SK-N-SH treated with all-trans-retinoic acid at 6 μM for 48 hours (cell line): ENCODE measurements at regions not wholly inside any gene's neighbourhood (a gene's known extent, or its start where the extent isn't known, plus 50 kb on each side); places are given as distances from the start of the nearest gene placed in this dataset.

ENCODE experiments used
- BACH2 ChIP-seq: fragments of 250-450 bp; sonication (Bioruptor Pico); IDR thresholded peaks from 2 replicates; pipeline ENCODE4 v1.9.0; 2021; ENCODE audit warnings: mild to moderate bottlenecking, borderline replicate concordance
- TF ChIP-seq, protein P1 (sequence below): fragments of 250-450 bp; sonication (Bioruptor Pico); IDR thresholded peaks from 2 replicates; pipeline ENCODE4 v1.8.0; 2020; ENCODE audit warnings: mild to moderate bottlenecking, moderate library complexity, borderline replicate concordance

DNA sequence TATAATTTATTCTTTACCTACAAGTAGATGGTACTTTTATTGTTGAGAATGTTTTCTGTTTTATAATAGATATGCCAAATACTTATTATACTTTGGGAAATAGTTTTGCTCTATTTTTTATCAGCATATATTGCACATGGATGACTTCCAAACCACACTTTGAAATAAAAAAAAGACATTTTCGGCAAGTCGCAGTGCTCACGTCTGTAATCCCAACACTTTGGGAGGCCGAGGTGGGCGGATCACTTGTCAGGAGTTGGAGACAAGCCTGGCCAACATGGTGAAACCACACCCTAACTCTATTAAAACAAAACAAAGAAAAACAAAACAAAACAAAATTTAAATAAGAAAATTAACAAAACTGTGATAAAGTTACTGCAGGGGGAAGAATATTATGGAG, 983.9 kb upstream of the CNTN5 start:
- no peak for TF ChIP-seq BACH2 (CRISPR knock-in tag)
- TF ChIP-seq, protein P1, sequence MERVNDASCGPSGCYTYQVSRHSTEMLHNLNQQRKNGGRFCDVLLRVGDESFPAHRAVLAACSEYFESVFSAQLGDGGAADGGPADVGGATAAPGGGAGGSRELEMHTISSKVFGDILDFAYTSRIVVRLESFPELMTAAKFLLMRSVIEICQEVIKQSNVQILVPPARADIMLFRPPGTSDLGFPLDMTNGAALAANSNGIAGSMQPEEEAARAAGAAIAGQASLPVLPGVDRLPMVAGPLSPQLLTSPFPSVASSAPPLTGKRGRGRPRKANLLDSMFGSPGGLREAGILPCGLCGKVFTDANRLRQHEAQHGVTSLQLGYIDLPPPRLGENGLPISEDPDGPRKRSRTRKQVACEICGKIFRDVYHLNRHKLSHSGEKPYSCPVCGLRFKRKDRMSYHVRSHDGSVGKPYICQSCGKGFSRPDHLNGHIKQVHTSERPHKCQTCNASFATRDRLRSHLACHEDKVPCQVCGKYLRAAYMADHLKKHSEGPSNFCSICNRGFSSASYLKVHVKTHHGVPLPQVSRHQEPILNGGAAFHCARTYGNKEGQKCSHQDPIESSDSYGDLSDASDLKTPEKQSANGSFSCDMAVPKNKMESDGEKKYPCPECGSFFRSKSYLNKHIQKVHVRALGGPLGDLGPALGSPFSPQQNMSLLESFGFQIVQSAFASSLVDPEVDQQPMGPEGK, result no peak
